ENCODE measurements at regions not wholly inside any gene's neighbourhood (a gene's known extent, or its start where the extent isn't known, plus 50 kb on each side); places are given as distances from the start of the nearest gene placed in this dataset.

GRCh38 chr2:167858086-167858485 is 389.3 kb downstream of the STK39 start:
- ChIA-PET POLR2A (interaction anchor here (0.6 kb wide), 1 partner anchor 34 kb away, joined by 6 read pairs; no protein-coding TSS in a partner anchor), CTCF (no interaction called here)
- Histone ChIP-seq H3K4me1 (ENCODE audit: control insufficient read depth, insufficient read depth, low read length) (no peaks in the 10 kb centered on the region), H3K36me3 (ENCODE audit: control insufficient read depth, insufficient read depth, low read length) (no peaks in the 10 kb centered on the region), H3K27ac (ENCODE audit: low read length) (no peak overlapping the region), H3K4me3 (ENCODE audit: low read depth in 2 of 2, low read length in 2 of 2) (no peak overlapping the region), H3K9me3 (ENCODE audit: control insufficient read depth, insufficient read depth, low read depth, low read length) (no peaks in the 10 kb centered on the region), H3K27me3 (ENCODE audit: control insufficient read depth, insufficient read depth, low read length) (no peaks in the 10 kb centered on the region; the same call in 1 of the 2 replicates)
- TF ChIP-seq REST (IDR thresholded peaks at IDR 0.05; ENCODE audit: insufficient read depth in 1 of 2, low read depth in 2 of 2, low read length in 1 of 2) (no peak), SIN3A (IDR thresholded peaks at IDR 0.05; ENCODE audit: borderline replicate concordance, insufficient read depth, low read depth, low read length) (no peak), TCF7L2 (IDR thresholded peaks at IDR 0.05; ENCODE audit: low read depth, low read length) (no peak), POLR2AphosphoS5 (IDR thresholded peaks at IDR 0.05; ENCODE audit: low read depth, low read length) (no peak)
- TF ChIP-seq, protein P1, sequence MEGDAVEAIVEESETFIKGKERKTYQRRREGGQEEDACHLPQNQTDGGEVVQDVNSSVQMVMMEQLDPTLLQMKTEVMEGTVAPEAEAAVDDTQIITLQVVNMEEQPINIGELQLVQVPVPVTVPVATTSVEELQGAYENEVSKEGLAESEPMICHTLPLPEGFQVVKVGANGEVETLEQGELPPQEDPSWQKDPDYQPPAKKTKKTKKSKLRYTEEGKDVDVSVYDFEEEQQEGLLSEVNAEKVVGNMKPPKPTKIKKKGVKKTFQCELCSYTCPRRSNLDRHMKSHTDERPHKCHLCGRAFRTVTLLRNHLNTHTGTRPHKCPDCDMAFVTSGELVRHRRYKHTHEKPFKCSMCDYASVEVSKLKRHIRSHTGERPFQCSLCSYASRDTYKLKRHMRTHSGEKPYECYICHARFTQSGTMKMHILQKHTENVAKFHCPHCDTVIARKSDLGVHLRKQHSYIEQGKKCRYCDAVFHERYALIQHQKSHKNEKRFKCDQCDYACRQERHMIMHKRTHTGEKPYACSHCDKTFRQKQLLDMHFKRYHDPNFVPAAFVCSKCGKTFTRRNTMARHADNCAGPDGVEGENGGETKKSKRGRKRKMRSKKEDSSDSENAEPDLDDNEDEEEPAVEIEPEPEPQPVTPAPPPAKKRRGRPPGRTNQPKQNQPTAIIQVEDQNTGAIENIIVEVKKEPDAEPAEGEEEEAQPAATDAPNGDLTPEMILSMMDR (IDR thresholded peaks at IDR 0.05), result no peak
- ATAC-seq (no peak), DNase-seq (ENCODE audit: low read depth, low spot score) (no peak)
- in situ Hi-C loops (cut with HindIII; ENCODE audit: low pct_unique_long_range_greater_than_20kb, low sequenced_read_pairs) (no loop called here), intact Hi-C loops (cut with micrococcal nuclease; ENCODE audit: unreplicated experiment) (no loop called here)
- BruUV-seq (replicated peaks), result no TSS peak

- in situ Hi-C loops (cut with HindIII; ENCODE audit: low pct_unique_long_range_greater_than_20kb, low sequenced_read_pairs), result no loop called here
- no peaks in the 10 kb centered on the region; the same call in 1 of the 2 replicates for H3K27me3 ChIP-seq (ENCODE audit: control insufficient read depth, insufficient read depth, low read length)
These were observed 390.0 kb downstream of the STK39 start for GRCh38 chr2:167857416-167857815.

More at GRCh38 chr2:167857416-167857815, 390.0 kb downstream of the STK39 start:
- no peak overlapping the region for H3K27ac ChIP-seq (ENCODE audit: low read length)
- intact Hi-C loops (cut with micrococcal nuclease; ENCODE audit: unreplicated experiment), result no loop called here
- no peak overlapping the region for H3K4me3 ChIP-seq (ENCODE audit: low read depth in 2 of 2, low read length in 2 of 2)
- no TSS peak for BruUV-seq (replicated peaks)
- POLR2A ChIA-PET, result interaction anchor here (0.6 kb wide), 1 partner anchor 33 kb away, joined by 6 read pairs; no protein-coding TSS in a partner anchor
- no peaks in the 10 kb centered on the region for H3K9me3 ChIP-seq (ENCODE audit: control insufficient read depth, insufficient read depth, low read depth, low read length)
- CTCF ChIA-PET, result no interaction called here
- H3K4me1 ChIP-seq (ENCODE audit: control insufficient read depth, insufficient read depth, low read length), result no peaks in the 10 kb centered on the region
- no peak for DNase-seq (ENCODE audit: low read depth, low spot score)
- TF ChIP-seq, protein P1 (IDR thresholded peaks at IDR 0.05), result no peak
- TF ChIP-seq TCF7L2 (IDR thresholded peaks at IDR 0.05; ENCODE audit: low read depth, low read length), result no peak
- TF ChIP-seq POLR2AphosphoS5 (IDR thresholded peaks at IDR 0.05; ENCODE audit: low read depth, low read length), result no peak
- TF ChIP-seq REST (IDR thresholded peaks at IDR 0.05; ENCODE audit: insufficient read depth in 1 of 2, low read depth in 2 of 2, low read length in 1 of 2), result no peak
- TF ChIP-seq SIN3A (IDR thresholded peaks at IDR 0.05; ENCODE audit: borderline replicate concordance, insufficient read depth, low read depth, low read length), result no peak
- ATAC-seq, result no peak
- no peaks in the 10 kb centered on the region for H3K36me3 ChIP-seq (ENCODE audit: control insufficient read depth, insufficient read depth, low read length)
